ENCODE measurements at regions not wholly inside any gene's neighbourhood (a gene's known extent, or its start where the extent isn't known, plus 50 kb on each side); places are given as distances from the start of the nearest gene placed in this dataset.

DNA sequence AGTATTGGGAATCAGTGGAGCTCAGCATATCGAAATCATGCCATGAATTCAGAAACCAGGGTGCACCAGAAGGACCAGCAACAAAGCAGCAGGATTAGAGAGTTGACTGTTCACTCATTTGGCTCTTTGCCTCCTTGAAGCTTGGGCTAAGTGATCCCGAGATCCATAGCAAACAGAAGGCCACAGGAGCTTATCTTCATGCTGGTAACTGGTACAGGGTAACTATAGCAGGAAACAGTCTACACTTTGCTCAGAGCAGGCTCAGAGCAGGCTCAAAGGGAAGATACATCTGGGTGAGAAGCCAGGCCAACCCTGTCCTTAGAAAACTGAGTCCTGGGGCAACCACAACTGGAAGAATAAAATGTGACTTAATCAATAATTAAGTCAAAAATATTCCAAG is 111.1 kb downstream of the GRIN2B start:
- no peak for DNase-seq (ENCODE audit: low spot score in 2 of 2)
- TF ChIP-seq POLR2AphosphoS5 (IDR thresholded peaks at IDR 0.05) (no peak), POLR2A (IDR thresholded peaks at IDR 0.05) (no peak)
- TF ChIP-seq, protein P1, sequence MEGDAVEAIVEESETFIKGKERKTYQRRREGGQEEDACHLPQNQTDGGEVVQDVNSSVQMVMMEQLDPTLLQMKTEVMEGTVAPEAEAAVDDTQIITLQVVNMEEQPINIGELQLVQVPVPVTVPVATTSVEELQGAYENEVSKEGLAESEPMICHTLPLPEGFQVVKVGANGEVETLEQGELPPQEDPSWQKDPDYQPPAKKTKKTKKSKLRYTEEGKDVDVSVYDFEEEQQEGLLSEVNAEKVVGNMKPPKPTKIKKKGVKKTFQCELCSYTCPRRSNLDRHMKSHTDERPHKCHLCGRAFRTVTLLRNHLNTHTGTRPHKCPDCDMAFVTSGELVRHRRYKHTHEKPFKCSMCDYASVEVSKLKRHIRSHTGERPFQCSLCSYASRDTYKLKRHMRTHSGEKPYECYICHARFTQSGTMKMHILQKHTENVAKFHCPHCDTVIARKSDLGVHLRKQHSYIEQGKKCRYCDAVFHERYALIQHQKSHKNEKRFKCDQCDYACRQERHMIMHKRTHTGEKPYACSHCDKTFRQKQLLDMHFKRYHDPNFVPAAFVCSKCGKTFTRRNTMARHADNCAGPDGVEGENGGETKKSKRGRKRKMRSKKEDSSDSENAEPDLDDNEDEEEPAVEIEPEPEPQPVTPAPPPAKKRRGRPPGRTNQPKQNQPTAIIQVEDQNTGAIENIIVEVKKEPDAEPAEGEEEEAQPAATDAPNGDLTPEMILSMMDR (IDR thresholded peaks at IDR 0.05): no peak
- H3K27ac ChIP-seq: no peak overlapping the region
- H3K27me3 ChIP-seq: no peaks in the 10 kb centered on the region
- H3K36me3 ChIP-seq: no peaks in the 10 kb centered on the region
- H3K9me3 ChIP-seq: no peaks in the 10 kb centered on the region
- no peaks in the 10 kb centered on the region for H3K4me1 ChIP-seq
- H3K4me3 ChIP-seq: no peak overlapping the region
- intact Hi-C loops (cut with DNase I; ENCODE audit: low total_unique reads): loop anchor here (5.0 kb wide), 1 partner anchor 588 kb away; no protein-coding TSS in a partner anchor

- no peaks in the 10 kb centered on the region for H3K4me1 ChIP-seq
- no peaks in the 10 kb centered on the region for H3K27me3 ChIP-seq
- H3K36me3 ChIP-seq: no peaks in the 10 kb centered on the region
- DNase-seq (ENCODE audit: low spot score in 2 of 2): peak; percentile 26 to 65
- TF ChIP-seq POLR2A (IDR thresholded peaks at IDR 0.05) (no peak), POLR2AphosphoS5 (IDR thresholded peaks at IDR 0.05) (no peak)
- TF ChIP-seq, protein P1 (IDR thresholded peaks at IDR 0.05): peak; percentile 31 to 68 (median 65)
- H3K27ac ChIP-seq: no peak overlapping the region
- no peak overlapping the region for H3K4me3 ChIP-seq
- intact Hi-C loops (cut with DNase I; ENCODE audit: low total_unique reads): no loop called here
- no peaks in the 10 kb centered on the region for H3K9me3 ChIP-seq
Measured at GRCh38 chr12:13864081-13864673, 117.2 kb downstream of the GRIN2B start.

DNA sequence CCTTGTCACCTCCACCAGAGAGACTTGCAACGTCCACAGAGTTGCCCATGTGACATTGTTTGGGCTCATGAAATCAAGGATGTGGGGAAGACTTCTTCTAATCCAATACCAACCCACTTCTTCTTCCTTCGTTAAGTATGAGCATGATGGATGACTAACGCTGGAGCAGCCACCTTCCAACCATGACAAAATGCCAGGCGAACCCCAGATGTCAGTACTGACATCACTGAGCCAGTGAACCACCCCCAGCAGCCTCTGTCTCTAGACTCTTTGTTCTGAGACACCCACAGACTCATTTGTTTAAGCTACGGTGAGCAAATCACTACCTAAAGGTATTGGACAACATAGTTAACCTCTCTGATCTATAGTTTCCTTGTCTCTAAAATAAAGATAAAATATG is 123.7 kb downstream of the GRIN2B start:
- no peak for DNase-seq (ENCODE audit: low spot score in 2 of 2)
- intact Hi-C loops (cut with DNase I; ENCODE audit: low total_unique reads): no loop called here
- H3K36me3 ChIP-seq: no peaks in the 10 kb centered on the region
- no peaks in the 10 kb centered on the region for H3K4me1 ChIP-seq
- H3K4me3 ChIP-seq: no peak overlapping the region
- no peaks in the 10 kb centered on the region for H3K9me3 ChIP-seq
- no peaks in the 10 kb centered on the region for H3K27me3 ChIP-seq
- H3K27ac ChIP-seq: no peak overlapping the region
- TF ChIP-seq, protein P1 (IDR thresholded peaks at IDR 0.05): no peak
- TF ChIP-seq POLR2AphosphoS5 (IDR thresholded peaks at IDR 0.05) (no peak), POLR2A (IDR thresholded peaks at IDR 0.05) (no peak)

DNA sequence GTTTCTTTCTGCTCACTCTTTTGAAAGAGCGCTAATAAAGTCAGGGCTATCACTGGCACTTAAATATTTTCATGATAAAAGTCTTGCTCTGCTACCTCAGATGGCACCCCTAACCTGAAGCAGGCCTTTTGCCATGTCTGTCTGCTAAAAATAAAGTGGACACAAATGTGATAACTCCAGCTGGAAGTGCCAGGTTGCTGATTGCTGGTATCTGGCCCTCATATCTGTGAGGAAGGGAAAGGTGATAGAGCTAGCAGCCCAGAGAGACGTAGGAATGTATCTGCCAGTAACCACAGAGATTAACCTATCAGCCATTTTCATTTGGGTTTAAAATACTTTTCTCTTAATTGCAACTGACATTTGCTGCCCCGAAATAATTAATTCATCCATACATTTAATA is 127.9 kb downstream of the GRIN2B start:
- Histone ChIP-seq H3K36me3 (no peaks in the 10 kb centered on the region), H3K4me3 (no peak overlapping the region), H3K27ac (no peak overlapping the region), H3K4me1 (no peaks in the 10 kb centered on the region), H3K27me3 (no peaks in the 10 kb centered on the region), H3K9me3 (no peaks in the 10 kb centered on the region)
- no peak for DNase-seq (ENCODE audit: low spot score in 2 of 2)
- intact Hi-C loops (cut with DNase I; ENCODE audit: low total_unique reads): no loop called here
- TF ChIP-seq, protein P1 (IDR thresholded peaks at IDR 0.05): no peak
- TF ChIP-seq POLR2A (IDR thresholded peaks at IDR 0.05) (no peak), POLR2AphosphoS5 (IDR thresholded peaks at IDR 0.05) (no peak)

DNA sequence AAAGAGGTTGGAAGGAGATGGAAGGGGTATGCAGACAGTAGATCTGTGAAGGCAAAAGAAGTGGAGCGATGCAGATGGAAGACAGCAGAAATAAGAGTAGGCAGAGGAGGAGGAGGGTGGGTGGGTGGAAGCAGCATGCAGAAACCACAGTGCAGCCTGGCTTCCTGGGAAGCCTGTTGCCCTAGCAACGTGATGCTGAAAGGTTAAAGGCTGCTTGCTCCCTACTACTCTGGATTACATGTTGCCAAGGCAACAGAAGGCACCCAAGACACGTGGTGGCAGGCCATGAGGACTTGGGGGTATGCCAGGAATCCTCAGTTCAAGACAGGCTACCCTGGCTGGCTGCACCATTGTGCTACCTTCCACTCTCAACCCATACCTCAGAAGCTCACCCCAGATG is 129.6 kb downstream of the GRIN2B start:
- intact Hi-C loops (cut with DNase I; ENCODE audit: low total_unique reads): no loop called here
- Histone ChIP-seq H3K4me3 (no peak overlapping the region), H3K36me3 (no peaks in the 10 kb centered on the region), H3K27ac (no peak overlapping the region), H3K9me3 (no peaks in the 10 kb centered on the region), H3K27me3 (no peaks in the 10 kb centered on the region), H3K4me1 (no peaks in the 10 kb centered on the region)
- no peak for DNase-seq (ENCODE audit: low spot score in 2 of 2)
- TF ChIP-seq, protein P1 (IDR thresholded peaks at IDR 0.05): no peak

Data from breast epithelium (tissue), 4 donors.